SK-N-SH (cell line): ENCODE measurements at regions not wholly inside any gene's neighbourhood (a gene's known extent, or its start where the extent isn't known, plus 50 kb on each side); places are given as distances from the start of the nearest gene placed in this dataset.
"Not testable (repeated sequence)": the region's sequence is repeated elsewhere in the genome, so short reads cannot be mapped to it uniquely, and the experiment has no call there.

Experiments used
- CTCF ChIA-PET: fragments of 300-600, 350-600 bp; formaldehyde crosslinking; extraction: SDS; loops from one replicate; lab custom pipeline; 2021; lab: Yijun Ruan, JAX
- POLR2A ChIA-PET: fragments of 350-600 bp; sonication (Branson Sonifier 250); formaldehyde crosslinking; extraction: SDS; loops from one replicate; lab custom pipeline; 2020; ENCODE audit warnings: antibody characterized with exemption, inconsistent platforms; lab: Yijun Ruan, JAX
- DNase-seq: peaks from one replicate; pipeline ENCODE4 v3.0.0; 2012
- H2AFZ ChIP-seq: fragments of 200-600 bp; sonication (generic); 2 replicates; pipeline ENCODE4 v1.8.1; 2016; ENCODE audit warnings: antibody characterized with exemption, mild to moderate bottlenecking, low read depth
- H3F3A ChIP-seq: fragments of 200-600 bp; sonication (generic); replicated peaks from 2 replicates; pipeline ENCODE3; 2016; ENCODE audit warnings: antibody characterized with exemption, mild to moderate bottlenecking; ENCODE audit not compliant: insufficient read depth
- H3K27ac ChIP-seq, 2 experiments: fragments of 200-500 bp in 1 of 2; fragments of 200-600 bp in 1 of 2; sonication (Bioruptor generic) in 1 of 2; sonication (generic), shearing (Covaris generic) in 1 of 2; 2 replicates each; pipeline versions ENCODE4 v1.5.1 to v1.6.1; 2014 to 2016; ENCODE audit warnings: low read depth in 2 of 2, inconsistent platforms in 1 of 2, low read length in 1 of 2, mild to moderate bottlenecking in 1 of 2, mixed read lengths in 1 of 2
- H3K27me3 ChIP-seq: fragments of 200-600 bp; sonication (generic), shearing (Covaris generic); 2 replicates; pipeline ENCODE4 v1.6.1; 2016; ENCODE audit warnings: mixed run types; ENCODE audit not compliant: insufficient read depth
- H3K36me3 ChIP-seq, 2 experiments: fragments of 200-500 bp in 1 of 2; fragments of 200-600 bp in 1 of 2; sonication (Bioruptor generic) in 1 of 2; sonication (generic) in 1 of 2; replicated peaks in 1 of 2; 2 replicates each; pipeline versions ENCODE3 to v1.5.1; 2014 to 2016; ENCODE audit warnings: low read length in 1 of 2, mild to moderate bottlenecking in 1 of 2; ENCODE audit not compliant: insufficient read depth in 2 of 2, control insufficient read depth in 1 of 2
- H3K4me1 ChIP-seq, 2 experiments: fragments of 200-500 bp in 1 of 2; fragments of 200-600 bp in 1 of 2; sonication (Bioruptor generic) in 1 of 2; sonication (generic), shearing (Covaris generic) in 1 of 2; 2 replicates each; pipeline versions ENCODE4 v1.5.1 to v1.6.1; 2014 to 2016; ENCODE audit warnings: low read depth in 1 of 2, low read length in 1 of 2, mixed run types in 1 of 2; ENCODE audit not compliant: insufficient read depth in 2 of 2, control insufficient read depth in 1 of 2
- H3K4me2 ChIP-seq: fragments of 200-600 bp; sonication (generic), shearing (Covaris generic); 2 replicates; pipeline ENCODE4 v1.6.1; 2017; ENCODE audit warnings: mixed run types
- H3K4me3 ChIP-seq, 2 experiments: fragments of 200-500 bp in 1 of 2; fragments of 200-600 bp in 1 of 2; sonication (Bioruptor generic) in 1 of 2; sonication (generic), shearing (Covaris generic) in 1 of 2; 2 replicates each; pipeline versions ENCODE4 v1.5.1 to v1.8.1; 2014 to 2016; ENCODE audit warnings: low read depth in 2 of 2, inconsistent platforms in 1 of 2, low read length in 1 of 2, mild to moderate bottlenecking in 1 of 2, mixed read lengths in 1 of 2, moderate library complexity in 1 of 2
- H3K79me2 ChIP-seq: fragments of 200-600 bp; sonication (generic); 2 replicates; pipeline ENCODE4 v1.8.1; 2017; ENCODE audit warnings: mild to moderate bottlenecking; ENCODE audit not compliant: insufficient read depth
- H3K9ac ChIP-seq: fragments of 200-600 bp; sonication (generic); 2 replicates; pipeline ENCODE4 v1.6.1; 2017; ENCODE audit warnings: mixed run types
- H3K9me2 ChIP-seq: fragments of 200-600 bp; sonication (generic); 2 replicates; pipeline ENCODE4 v1.6.1; 2017; ENCODE audit warnings: mixed run types
- H3K9me3 ChIP-seq: fragments of 200-600 bp; sonication (generic); 2 replicates; pipeline ENCODE4 v1.6.1; 2017; ENCODE audit warnings: mixed run types, mild to moderate bottlenecking, moderate library complexity
- H4K20me1 ChIP-seq: fragments of 200-600 bp; sonication (generic); 2 replicates; pipeline ENCODE4 v1.6.1; 2017; ENCODE audit warnings: mild to moderate bottlenecking, mixed run types; ENCODE audit not compliant: insufficient read depth
- CTCF ChIP-seq: fragments of 200-600 bp; sonication (generic); IDR thresholded peaks from 2 replicates; pipeline ENCODE4 v1.6.1; 2017; ENCODE audit warnings: antibody characterized with exemption, mild to moderate bottlenecking, moderate library complexity
- FOXM1 ChIP-seq: IDR thresholded peaks from 2 replicates; pipeline ENCODE4 v1.4.0; 2012; ENCODE audit warnings: low read depth, mild to moderate bottlenecking
- MAX ChIP-seq: IDR thresholded peaks from 2 replicates; pipeline ENCODE4 v1.4.0; 2012; ENCODE audit warnings: low read depth
- MXI1 ChIP-seq: IDR thresholded peaks from 2 replicates; pipeline ENCODE4 v1.6.1; 2012; ENCODE audit warnings: mild to moderate bottlenecking, low read depth, low read length, improper control_type of control experiment
- PBX3 ChIP-seq: IDR thresholded peaks from 2 replicates; pipeline ENCODE4; 2012
- RAD21 ChIP-seq: IDR thresholded peaks from 2 replicates; pipeline ENCODE4 v1.6.1; 2012; ENCODE audit warnings: mild to moderate bottlenecking, low read length
- RXRA ChIP-seq: IDR thresholded peaks from 2 replicates; pipeline ENCODE4 v1.4.0; 2012; ENCODE audit warnings: low read depth, mild to moderate bottlenecking, borderline replicate concordance
- SMC3 ChIP-seq: IDR thresholded peaks from 2 replicates; pipeline ENCODE4 v1.6.1; 2012; ENCODE audit warnings: low read depth, low read length, improper control_type of control experiment
- USF1 ChIP-seq: IDR thresholded peaks from 2 replicates; pipeline ENCODE4 v1.4.0; 2012; ENCODE audit warnings: low read depth, borderline replicate concordance
- WGBS: methylation state at CpG from one replicate; pipeline ENCODE4 v1.1.6; 2017; ENCODE audit warnings: low lambda C conversion rate; 5-methylcytosine and 5-hydroxymethylcytosine counted together

GRCh38 chr21:17270229-17270628, 242.6 kb upstream of the CXADR start:
- Histone ChIP-seq H3F3A (no peaks in the 10 kb centered on the region), H3K27ac (no peak overlapping the region), H3K9ac (no peak overlapping the region), H2AFZ (no peak overlapping the region), H3K4me3 (no peak overlapping the region), H3K79me2 (no peaks in the 10 kb centered on the region), H3K9me3 (no peaks in the 10 kb centered on the region), H3K36me3 (no peaks in the 10 kb centered on the region), H3K4me1 (no peaks in the 10 kb centered on the region), H3K27me3 (no peaks in the 10 kb centered on the region), H4K20me1 (no peaks in the 10 kb centered on the region), H3K4me2 (no peak overlapping the region), H3K9me2 (no peaks in the 10 kb centered on the region)
- ChIA-PET POLR2A (no interaction called here), CTCF (interaction anchor here (0.6 to 1.9 kb wide), 18 partner anchors 9 to 1376 kb away, joined by 3 to 8 read pairs (median 4); no protein-coding TSS in a partner anchor)
- WGBS: 7% methylated on average over 1 of the region's 1 CpG
- peak; percentile 48 for DNase-seq
- peak; percentile 43 for TF ChIP-seq CTCF
- TF ChIP-seq RAD21: peak; percentile 88
- TF ChIP-seq FOXM1: no peak
- TF ChIP-seq SMC3: peak; percentile 57; the same call in 1 of the 2 replicates
- TF ChIP-seq MAX: no peak
- TF ChIP-seq USF1: no peak
- TF ChIP-seq PBX3: no peak
- no peak for TF ChIP-seq MXI1

GRCh38 chr21:17279663-17280062, 233.2 kb upstream of the CXADR start:
- Histone ChIP-seq H3K9ac (no peak overlapping the region), H3K27me3 (no peaks in the 10 kb centered on the region), H3K9me2 (no peaks in the 10 kb centered on the region), H3F3A (no peaks in the 10 kb centered on the region), H3K36me3 (no peaks in the 10 kb centered on the region), H2AFZ (no peak overlapping the region), H3K27ac (no peak overlapping the region), H3K4me3 (no peak overlapping the region), H3K4me1 (no peaks in the 10 kb centered on the region), H4K20me1 (no peaks in the 10 kb centered on the region), H3K9me3 (no peaks in the 10 kb centered on the region), H3K79me2 (no peaks in the 10 kb centered on the region), H3K4me2 (no peak overlapping the region)
- POLR2A ChIA-PET: no interaction called here
- no peak for DNase-seq
- TF ChIP-seq MXI1: no peak
- TF ChIP-seq RXRA: no peak
- TF ChIP-seq CTCF: no peak
- WGBS: 45% methylated on average over 2 of the region's 3 CpGs
- CTCF ChIA-PET: interaction anchor here (1.0 kb wide), 1 partner anchor 10 kb away, joined by 3 read pairs; no protein-coding TSS in a partner anchor

GRCh38 chr21:17293016-17293562, 219.8 kb upstream of the CXADR start:
- H3K4me1 ChIP-seq, H3F3A ChIP-seq, H4K20me1 ChIP-seq, H3K9me2 ChIP-seq, POLR2A ChIA-PET, CTCF ChIA-PET, H3K9ac ChIP-seq, H3K9me3 ChIP-seq, H2AFZ ChIP-seq, H3K4me2 ChIP-seq, H3K36me3 ChIP-seq, H3K4me3 ChIP-seq, H3K79me2 ChIP-seq, DNase-seq, H3K27ac ChIP-seq, H3K27me3 ChIP-seq: not testable (repeated sequence)
- 70% methylated on average over 11 of the region's 11 CpGs for WGBS
